Brain microvascular endothelial cell (primary cell): ENCODE measurements at regions not wholly inside any gene's neighbourhood (a gene's known extent, or its start where the extent isn't known, plus 50 kb on each side); places are given as distances from the start of the nearest gene placed in this dataset.
"Not testable (repeated sequence)": the region's sequence is repeated elsewhere in the genome, so short reads cannot be mapped to it uniquely, and the experiment has no call there.

Experiments
- DNase-seq: peaks from one replicate; pipeline ENCODE4 v3.0.0-alpha.2; 2020
- H3K27ac ChIP-seq: fragments of 250-450 bp; sonication (Bioruptor Pico); 2 replicates; pipeline ENCODE4 v1.5.1; 2020; ENCODE audit warnings: mild to moderate bottlenecking, moderate library complexity
- H3K27me3 ChIP-seq: fragments of 250-450 bp; sonication (Bioruptor Pico); replicated peaks from 2 replicates; pipeline ENCODE4 v1.5.1; 2020; ENCODE audit warnings: mild to moderate bottlenecking
- H3K36me3 ChIP-seq: fragments of 250-450 bp; sonication (Bioruptor Pico); replicated peaks from 2 replicates; pipeline ENCODE4 v1.5.1; 2020; ENCODE audit warnings: mild to moderate bottlenecking
- H3K4me3 ChIP-seq: 2 replicates; pipeline ENCODE4 v1.5.1; 2011; ENCODE audit warnings: low read depth, mild to moderate bottlenecking, control low read depth, low read length, moderate library complexity
- in situ Hi-C: cut with HindIII; loops from 2 replicates; pipeline ENCODE4 v1.10.0; 2017; ENCODE audit warnings: low sequenced_read_pairs, low pct_ligation_motif_present
- TF ChIP-seq, protein P1 (sequence below): IDR thresholded peaks from 2 replicates; pipeline ENCODE4 v1.5.1; 2011; ENCODE audit warnings: low read depth, mild to moderate bottlenecking, moderate library complexity, low read length, control low read depth, inconsistent platforms; ENCODE audit errors: missing control alignments

- TF ChIP-seq, protein P1, sequence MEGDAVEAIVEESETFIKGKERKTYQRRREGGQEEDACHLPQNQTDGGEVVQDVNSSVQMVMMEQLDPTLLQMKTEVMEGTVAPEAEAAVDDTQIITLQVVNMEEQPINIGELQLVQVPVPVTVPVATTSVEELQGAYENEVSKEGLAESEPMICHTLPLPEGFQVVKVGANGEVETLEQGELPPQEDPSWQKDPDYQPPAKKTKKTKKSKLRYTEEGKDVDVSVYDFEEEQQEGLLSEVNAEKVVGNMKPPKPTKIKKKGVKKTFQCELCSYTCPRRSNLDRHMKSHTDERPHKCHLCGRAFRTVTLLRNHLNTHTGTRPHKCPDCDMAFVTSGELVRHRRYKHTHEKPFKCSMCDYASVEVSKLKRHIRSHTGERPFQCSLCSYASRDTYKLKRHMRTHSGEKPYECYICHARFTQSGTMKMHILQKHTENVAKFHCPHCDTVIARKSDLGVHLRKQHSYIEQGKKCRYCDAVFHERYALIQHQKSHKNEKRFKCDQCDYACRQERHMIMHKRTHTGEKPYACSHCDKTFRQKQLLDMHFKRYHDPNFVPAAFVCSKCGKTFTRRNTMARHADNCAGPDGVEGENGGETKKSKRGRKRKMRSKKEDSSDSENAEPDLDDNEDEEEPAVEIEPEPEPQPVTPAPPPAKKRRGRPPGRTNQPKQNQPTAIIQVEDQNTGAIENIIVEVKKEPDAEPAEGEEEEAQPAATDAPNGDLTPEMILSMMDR, result no peak
- Histone ChIP-seq H3K27ac (no peak overlapping the region), H3K4me3 (no peak overlapping the region), H3K36me3 (no peaks in the 10 kb centered on the region), H3K27me3 (no peaks in the 10 kb centered on the region)
- DNase-seq, result no peak
- in situ Hi-C loops, result no loop called here
Measured at GRCh38 chr17:62219221-62219899, 154.3 kb upstream of the MED13 start.

- Histone ChIP-seq H3K27ac (no peak overlapping the region), H3K27me3 (no peaks in the 10 kb centered on the region), H3K4me3 (no peak overlapping the region), H3K36me3 (no peaks in the 10 kb centered on the region)
- TF ChIP-seq, protein P1, result no peak
- no peak for DNase-seq
- in situ Hi-C loops, result no loop called here
Measured at GRCh38 chr17:62216847-62217246, 151.8 kb upstream of the MED13 start.

- H3K27me3 ChIP-seq, DNase-seq, H3K4me3 ChIP-seq, in situ Hi-C loops, H3K36me3 ChIP-seq, H3K27ac ChIP-seq: not testable (repeated sequence)
Measured at GRCh38 chr17:62215891-62216290, 150.8 kb upstream of the MED13 start.

DNA sequence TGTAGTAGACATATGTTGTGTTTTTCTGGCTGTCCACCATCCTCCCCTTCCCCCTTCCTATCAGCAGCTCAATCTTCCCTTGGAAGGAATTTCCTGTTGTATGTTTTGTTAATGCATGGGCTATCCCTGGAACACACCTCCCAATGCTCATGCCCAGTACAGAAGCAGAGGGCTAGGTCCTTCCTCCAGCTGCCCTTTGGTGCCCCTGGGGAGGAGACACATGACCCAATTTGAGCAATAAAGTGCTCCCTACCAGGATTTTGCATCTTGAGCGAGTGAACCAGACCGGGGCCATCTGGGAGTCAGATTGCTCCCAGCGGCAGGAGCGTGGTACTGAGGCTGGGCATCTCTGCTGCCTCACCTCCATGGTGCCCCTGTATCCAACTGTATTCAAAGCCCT lies 141.5 kb upstream of the MED13 start:
- no peak overlapping the region for H3K4me3 ChIP-seq
- in situ Hi-C loops, result no loop called here
- no peaks in the 10 kb centered on the region for H3K27me3 ChIP-seq
- H3K36me3 ChIP-seq, result no peaks in the 10 kb centered on the region
- no peak overlapping the region for H3K27ac ChIP-seq
- TF ChIP-seq, protein P1, result peak; percentile 19
- peak; percentile 2 for DNase-seq

DNA sequence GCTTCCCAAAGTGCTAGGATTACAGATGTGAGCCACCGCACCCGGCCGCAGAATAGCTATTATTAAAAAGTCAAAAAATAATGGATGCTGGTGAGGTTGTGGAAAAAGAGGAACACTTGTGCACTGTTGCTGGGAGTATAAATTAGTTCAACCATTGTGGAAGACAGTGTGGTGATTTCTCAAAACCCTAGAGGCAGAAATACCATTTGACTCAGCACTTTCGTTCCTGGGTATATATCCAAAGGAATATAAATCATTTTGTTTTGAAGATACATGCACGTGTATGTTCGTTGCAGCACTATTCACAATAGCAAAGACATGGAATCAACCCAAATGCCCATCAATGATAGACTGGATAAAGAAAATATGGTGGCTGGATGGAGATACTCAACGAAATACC lies 132.1 kb upstream of the MED13 start:
- H3K4me3 ChIP-seq, DNase-seq, H3K36me3 ChIP-seq, in situ Hi-C loops, H3K27me3 ChIP-seq, H3K27ac ChIP-seq: not testable (repeated sequence)

GRCh38 chr17:62196587-62196986 lies 131.5 kb upstream of the MED13 start:
- H3K27ac ChIP-seq, H3K27me3 ChIP-seq, H3K36me3 ChIP-seq, DNase-seq, H3K4me3 ChIP-seq, in situ Hi-C loops: not testable (repeated sequence)

- in situ Hi-C loops, result no loop called here
- no peak overlapping the region for H3K27ac ChIP-seq
- H3K36me3 ChIP-seq, result no peaks in the 10 kb centered on the region
- TF ChIP-seq, protein P1, result no peak
- H3K27me3 ChIP-seq, result no peaks in the 10 kb centered on the region
- no peak for DNase-seq
- no peak overlapping the region for H3K4me3 ChIP-seq
Measured at GRCh38 chr17:62194401-62194800, 129.3 kb upstream of the MED13 start.
